Fibroblast of lung (primary cell): ENCODE measurements at regions not wholly inside any gene's neighbourhood (a gene's known extent, or its start where the extent isn't known, plus 50 kb on each side); places are given as distances from the start of the nearest gene placed in this dataset.

Experiments used
- CTCF ChIP-seq, 2 donors: IDR thresholded peaks in 1 of 2; conservative IDR thresholded peaks in 1 of 2; 1 replicate in 1 of 2; 2 replicates in 1 of 2; pipeline ENCODE4 v1.5.1; 2011 to 2012; ENCODE audit warnings: low read length in 2 of 2, control low read depth in 1 of 2, inconsistent platforms in 1 of 2, low read depth in 1 of 2, mild to moderate bottlenecking in 1 of 2
- EZH2 ChIP-seq: IDR thresholded peaks from 2 replicates; pipeline ENCODE4 v1.5.1; 2012; ENCODE audit warnings: low read length, control low read depth, mild to moderate bottlenecking; ENCODE audit errors: missing control alignments

GRCh38 chr6:139603581-139603980 is 229.1 kb upstream of the CITED2 start:
- TF ChIP-seq CTCF (conservative IDR thresholded peaks at IDR 0.05 in 1 of 2, IDR thresholded peaks at IDR 0.05 in 1 of 2; ENCODE audit: low read depth in 1 of 2, low read length in 2 of 2) (no peak), EZH2 (no peak)
